ENCODE measurements at regions not wholly inside any gene's neighbourhood (a gene's known extent, or its start where the extent isn't known, plus 50 kb on each side); places are given as distances from the start of the nearest gene placed in this dataset.

- H3K4me1 ChIP-seq (replicated peaks in 1 of 2; ENCODE audit: control insufficient read depth in 2 of 2, insufficient read depth in 2 of 2, low read length in 2 of 2) = no peaks in the 10 kb centered on the region
- FAIRE-seq = no peak
- no peak for TF ChIP-seq CHD2 (IDR thresholded peaks at IDR 0.05; ENCODE audit: low read depth, low read length)
- TF ChIP-seq ZFP36 (IDR thresholded peaks at IDR 0.05; ENCODE audit: low read depth, low read length, partially characterized antibody) = no peak
- TF ChIP-seq TFE3 (CRISPR knock-in tag; IDR thresholded peaks at IDR 0.05) = no peak
- no peak for TF ChIP-seq ZNF280A (IDR thresholded peaks at IDR 0.05; ENCODE audit: low read depth, partially characterized antibody)
- no peak for TF ChIP-seq ZNF696 (CRISPR knock-in tag; conservative IDR thresholded peaks at IDR 0.05)
- TF ChIP-seq ZNF253 (CRISPR knock-in tag; conservative IDR thresholded peaks at IDR 0.05) = no peak
- in situ Hi-C loops (cut with MboI) (no loop called here), intact Hi-C loops (cut with micrococcal nuclease) (no loop called here)
- no peaks in the 10 kb centered on the region for H3K9me3 ChIP-seq (replicated peaks; ENCODE audit: control insufficient read depth, insufficient read depth, low read depth, low read length)
- no peak overlapping the region for H2AFZ ChIP-seq (ENCODE audit: low read depth, low read length)
- no peak overlapping the region for H3K9ac ChIP-seq (ENCODE audit: insufficient read depth in 1 of 2, low read depth in 2 of 2, low read length in 2 of 2)
- H3K4me2 ChIP-seq (ENCODE audit: insufficient read depth, low read length) = no peak overlapping the region
- H3K79me2 ChIP-seq (ENCODE audit: control insufficient read depth, insufficient read depth, low read length) = no peaks in the 10 kb centered on the region
- peaks cover 0 to 4% of the 10 kb centered on the region in 2 experiments; a peak in 1 of 5 replicates for H3K27me3 ChIP-seq (ENCODE audit: control insufficient read depth in 2 of 2, insufficient read depth in 2 of 2, low read length in 2 of 2)
- H3K27ac ChIP-seq (ENCODE audit: extremely low read depth, low read depth, low read length) = no peak overlapping the region
- no peaks in the 10 kb centered on the region for H4K20me1 ChIP-seq (replicated peaks; ENCODE audit: control insufficient read depth, insufficient read depth, low read length)
- ATAC-seq = no peak
- no peak for DNase-seq (ENCODE audit: extremely low read depth in 1 of 4, low spot score in 3 of 4)
- no peaks in the 10 kb centered on the region for H3K36me3 ChIP-seq (ENCODE audit: control insufficient read depth, insufficient read depth, low read length)
- BruUV-seq (replicated peaks) = no TSS peak
- POLR2A ChIA-PET = no interaction called here
- no peaks in the 10 kb centered on the region for H3K9me1 ChIP-seq (ENCODE audit: control insufficient read depth, insufficient read depth, low read length)
- 0% methylated on average over 1 of the region's 2 CpGs for WGBS (ENCODE audit: insufficient coverage, low coverage, missing lambda C conversion rate)
- H3K4me3 ChIP-seq = no peak overlapping the region
- CTCF ChIA-PET (ENCODE audit: low intra/inter-chr PET ratio) = no interaction called here
Observed at GRCh38 chr10:129120441-129120840, 346.6 kb upstream of the MGMT start.

All from K562 (cell line).